GM18505 (cell line): ENCODE measurements at regions not wholly inside any gene's neighbourhood (a gene's known extent, or its start where the extent isn't known, plus 50 kb on each side); places are given as distances from the start of the nearest gene placed in this dataset.
A peak's percentile ranks its signal among the peaks of the same experiment; 100 is the strongest.

Source experiments
- ATAC-seq: cut with Tn5 transposase; IDR thresholded peaks from one replicate; pipeline ENCODE4 v1.9.1; 2021; ENCODE audit not compliant: unreplicated experiment
- POLR2A ChIP-seq: IDR thresholded peaks from 4 replicates; pipeline ENCODE4 v1.6.1; 2011; ENCODE audit warnings: borderline replicate concordance; ENCODE audit not compliant: insufficient read depth, insufficient read length; ENCODE audit errors: extremely low read depth

DNA sequence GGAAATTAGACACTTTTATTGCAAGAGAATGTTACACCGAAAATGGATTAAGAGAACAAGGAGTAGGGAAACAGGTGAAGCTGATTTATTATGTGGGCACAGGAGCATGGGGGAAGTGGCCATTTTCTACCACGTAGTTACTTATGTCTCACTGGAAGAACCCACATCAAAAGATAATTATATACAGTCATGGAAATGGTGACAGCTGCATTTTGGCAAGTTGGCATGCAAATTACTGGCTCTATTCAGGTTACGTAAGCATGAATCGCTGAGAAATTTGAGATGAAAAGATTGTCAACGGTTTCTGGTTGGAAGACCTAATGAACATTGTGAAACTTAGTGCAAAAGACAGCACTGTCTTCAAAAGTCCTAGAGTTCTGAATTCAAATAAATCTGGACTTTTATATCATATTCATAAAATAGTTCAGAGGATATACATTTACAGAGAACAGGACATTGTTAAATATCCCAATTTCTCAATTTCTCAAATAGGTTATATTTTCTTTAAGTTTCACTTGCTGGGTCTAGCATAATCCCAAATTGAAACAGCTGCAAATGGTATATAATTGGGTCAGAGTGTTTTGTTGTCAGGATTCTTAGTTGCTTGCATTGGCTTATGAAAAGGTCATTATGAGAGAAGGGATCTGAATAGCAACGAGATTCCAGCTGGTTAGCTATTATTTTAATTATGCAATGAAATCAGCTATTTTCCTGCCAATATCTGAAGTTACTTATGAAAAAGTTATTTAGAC, 567.8 kb downstream of the ZPLD1 start:
- no peak for TF ChIP-seq POLR2A
- ATAC-seq = no peak

- TF ChIP-seq POLR2A = no peak
- ATAC-seq = no peak
These were observed 571.8 kb downstream of the ZPLD1 start for GRCh38 chr3:103006526-103007183.

DNA sequence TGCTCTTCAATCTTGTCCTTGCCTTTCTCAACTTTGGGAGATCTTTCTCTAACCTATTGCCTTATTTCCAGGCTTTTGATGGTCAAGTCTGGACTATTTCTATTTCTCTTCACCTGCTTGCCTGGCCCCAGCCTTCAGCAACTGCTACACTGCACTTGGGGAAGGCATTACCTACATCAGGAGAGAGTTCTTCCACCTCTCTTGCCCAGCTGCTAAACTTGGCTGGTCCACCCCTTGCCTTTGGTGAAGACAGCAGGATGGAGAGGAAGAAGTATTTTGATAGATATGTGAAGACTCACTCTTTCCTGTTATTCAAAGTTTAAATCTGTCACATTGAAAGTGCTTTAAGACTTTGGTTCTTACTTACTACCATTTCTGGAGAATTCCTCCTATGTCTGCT, 574.8 kb downstream of the ZPLD1 start:
- no peak for TF ChIP-seq POLR2A
- ATAC-seq = no peak

DNA sequence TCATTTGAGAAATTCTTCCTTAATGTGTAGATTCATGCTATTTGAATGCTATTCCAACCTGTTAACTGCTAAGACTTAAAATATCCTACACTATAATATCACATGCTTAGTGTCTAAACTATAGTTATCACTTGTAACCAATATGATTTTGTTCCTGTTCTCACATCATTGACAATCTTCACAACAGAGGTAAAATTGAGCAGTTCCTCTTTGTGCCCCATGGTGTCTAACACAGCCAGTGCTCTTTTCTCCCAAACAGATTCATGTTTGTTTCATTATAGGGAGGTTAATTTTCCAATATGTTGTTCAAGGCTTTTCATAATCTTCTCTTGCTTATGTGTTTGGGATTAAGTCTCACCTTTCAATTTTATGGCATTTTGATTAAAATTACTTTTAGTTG, 591.1 kb downstream of the ZPLD1 start:
- TF ChIP-seq POLR2A = no peak
- no peak for ATAC-seq

- no peak for ATAC-seq
- TF ChIP-seq POLR2A = no peak
These were observed 599.0 kb downstream of the ZPLD1 start for GRCh38 chr3:103033841-103034240.

GRCh38 chr3:103047640-103048039, 612.8 kb downstream of the ZPLD1 start:
- no peak for ATAC-seq
- no peak for TF ChIP-seq POLR2A

DNA sequence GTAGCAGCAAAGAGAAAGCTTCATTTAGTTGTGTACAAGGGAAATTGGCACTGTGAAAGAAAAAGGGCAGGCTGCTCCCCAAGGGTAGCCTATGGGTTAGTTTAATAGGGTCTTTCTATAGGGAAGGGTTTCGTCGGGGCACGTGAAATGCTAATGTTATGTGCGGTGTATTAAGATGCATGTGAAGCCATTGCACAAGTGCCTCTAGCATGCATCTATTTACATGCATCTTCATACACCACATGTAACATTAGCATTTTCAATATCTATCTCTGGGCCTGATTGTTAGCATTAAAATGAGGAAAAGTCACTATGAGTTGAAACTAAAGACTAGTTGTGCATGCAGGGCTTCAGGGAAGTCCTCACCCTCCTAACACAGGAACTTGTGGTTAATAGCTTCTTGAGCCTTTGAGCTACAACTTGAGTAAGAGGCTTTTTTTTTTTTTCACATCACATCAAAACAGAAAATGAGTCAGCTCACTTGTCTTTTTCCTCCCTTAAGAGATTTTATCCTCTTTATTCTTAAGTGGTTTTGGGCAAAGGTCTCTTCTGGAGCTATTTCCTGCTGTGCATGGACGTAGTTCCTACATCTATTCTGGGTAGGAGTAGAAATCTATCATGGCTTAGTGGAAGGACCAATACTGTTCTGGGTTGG, 613.4 kb downstream of the ZPLD1 start:
- TF ChIP-seq POLR2A = no peak
- peak; percentile 74 for ATAC-seq

DNA sequence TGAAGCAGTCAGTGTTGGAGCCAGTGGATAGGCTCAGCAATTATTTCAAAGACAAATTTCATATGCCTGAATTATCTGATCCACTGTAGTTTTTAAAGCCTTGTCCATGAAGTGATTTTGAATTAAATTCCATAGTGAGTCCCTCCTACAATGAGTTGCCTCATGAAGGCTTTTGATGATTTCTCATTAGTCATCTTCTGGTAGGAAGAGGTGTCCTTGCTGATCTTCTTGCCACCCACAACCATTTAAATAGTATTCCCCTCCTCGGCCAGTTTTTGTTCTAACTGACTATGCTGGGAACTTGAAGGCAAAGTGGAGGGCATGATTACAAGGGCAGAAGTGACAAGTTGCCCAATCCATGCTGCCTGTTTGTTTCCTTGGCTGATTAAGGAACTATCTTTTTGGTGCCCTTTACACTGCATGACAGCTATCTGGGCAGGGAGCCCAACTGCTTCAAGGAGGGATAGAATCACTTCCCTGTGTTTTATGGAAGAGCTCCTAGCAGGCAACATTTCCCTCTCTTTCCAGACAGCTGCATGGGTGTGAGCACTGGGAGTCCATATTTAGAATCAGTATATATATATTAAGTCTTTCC, 617.5 kb downstream of the ZPLD1 start:
- no peak for ATAC-seq
- no peak for TF ChIP-seq POLR2A

- ATAC-seq = no peak
- no peak for TF ChIP-seq POLR2A
These were observed 620.3 kb downstream of the ZPLD1 start for GRCh38 chr3:103055021-103055520.

- ATAC-seq = no peak
- no peak for TF ChIP-seq POLR2A
These were observed 621.7 kb downstream of the ZPLD1 start for GRCh38 chr3:103056542-103056941.

DNA sequence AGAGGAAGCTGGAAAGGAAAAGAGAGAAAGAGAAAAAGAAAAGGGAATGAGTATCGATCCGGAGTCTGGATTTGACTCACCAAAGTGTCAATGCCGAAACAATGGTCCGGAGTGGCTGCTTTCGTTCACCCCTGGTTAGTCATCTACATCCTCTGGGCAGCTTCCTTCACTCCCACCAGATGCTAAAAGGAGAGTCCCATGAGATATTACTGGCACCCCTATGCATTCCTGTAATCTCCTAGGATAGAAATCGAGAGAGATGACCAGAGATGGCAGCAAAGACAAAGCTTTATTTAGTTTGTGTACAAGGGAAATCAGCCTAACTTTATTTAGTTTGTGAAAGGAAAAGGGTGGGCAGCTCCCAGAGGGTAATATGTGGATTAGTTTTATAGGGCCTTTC, 622.2 kb downstream of the ZPLD1 start:
- TF ChIP-seq POLR2A = no peak
- ATAC-seq = no peak

- TF ChIP-seq POLR2A = no peak
- ATAC-seq = no peak
These were observed 622.7 kb downstream of the ZPLD1 start for GRCh38 chr3:103057487-103057886.

DNA sequence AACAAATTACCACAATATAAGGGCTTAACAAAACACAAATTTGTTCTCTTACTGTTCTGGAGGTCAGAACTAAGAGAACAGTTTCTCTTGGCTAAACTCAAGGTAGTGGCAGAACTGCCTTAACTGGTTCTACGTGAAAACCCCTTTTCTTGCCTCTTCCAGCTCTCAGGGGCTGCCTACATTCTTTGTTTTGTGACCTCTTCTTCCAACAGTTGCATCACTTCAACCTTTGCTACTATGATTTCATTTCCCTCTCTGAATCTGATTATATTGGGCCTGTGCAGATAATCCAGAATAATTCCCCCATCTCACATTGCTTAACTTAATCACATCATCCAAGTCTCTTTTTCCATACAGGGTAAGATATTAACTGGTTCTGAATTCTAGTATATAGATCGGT, 624.6 kb downstream of the ZPLD1 start:
- no peak for ATAC-seq
- TF ChIP-seq POLR2A = no peak
